HFF-Myc (cell line): ENCODE measurements at regions not wholly inside any gene's neighbourhood (a gene's known extent, or its start where the extent isn't known, plus 50 kb on each side); places are given as distances from the start of the nearest gene placed in this dataset.
"Not testable (repeated sequence)": the region's sequence is repeated elsewhere in the genome, so short reads cannot be mapped to it uniquely, and the experiment has no call there.

ENCODE experiments used
- DNase-seq: peaks from one replicate; pipeline ENCODE4 v3.0.0-alpha.2; 2011; ENCODE audit warnings: low read depth; ENCODE audit errors: extremely low read depth
- H3K4me3 ChIP-seq: replicated peaks from 2 replicates; pipeline ENCODE4 v1.5.1; 2011; ENCODE audit warnings: low read depth, mild to moderate bottlenecking, control low read depth, low read length
- TF ChIP-seq, protein P1 (sequence below): IDR thresholded peaks from 2 replicates; pipeline ENCODE4 v1.5.1; 2012; ENCODE audit warnings: mild to moderate bottlenecking, low read depth, low read length, control low read depth; ENCODE audit errors: missing control alignments

DNA sequence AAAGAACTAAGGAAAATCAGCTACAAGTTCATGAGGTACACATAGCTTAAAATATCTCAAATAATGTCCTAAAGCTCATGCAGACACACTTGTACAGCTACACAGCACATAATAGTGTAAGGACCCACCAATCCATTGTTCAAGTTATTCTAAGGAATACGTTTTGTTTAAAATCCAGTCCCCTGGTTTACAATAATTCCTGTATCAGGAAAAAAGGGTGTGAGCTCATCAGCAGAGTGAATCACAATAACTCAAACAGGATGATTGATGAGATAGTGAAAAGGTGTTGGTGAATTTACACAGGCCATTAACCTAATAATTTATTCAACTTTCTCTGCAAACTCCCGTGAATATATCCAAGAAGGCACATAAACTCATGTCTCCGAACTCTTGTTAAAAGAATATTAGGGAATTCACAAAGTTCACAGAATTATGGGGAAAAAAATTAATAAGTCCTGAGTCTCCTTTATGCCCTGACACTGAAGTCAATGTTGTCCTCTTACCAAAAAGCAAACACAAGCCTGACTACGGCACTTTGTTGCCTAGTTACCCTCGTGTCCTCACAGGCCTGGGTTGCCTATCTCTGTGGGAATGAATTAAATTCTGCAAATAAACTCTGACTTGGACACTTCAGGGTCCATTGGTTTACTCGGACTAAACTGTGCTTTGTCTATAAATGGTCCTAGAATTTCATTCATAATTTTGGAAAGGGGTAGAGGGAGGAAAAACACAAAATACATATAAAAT is 142.8 kb upstream of the PDE4D start:
- no peak overlapping the region for H3K4me3 ChIP-seq
- DNase-seq = no peak
- TF ChIP-seq, protein P1, sequence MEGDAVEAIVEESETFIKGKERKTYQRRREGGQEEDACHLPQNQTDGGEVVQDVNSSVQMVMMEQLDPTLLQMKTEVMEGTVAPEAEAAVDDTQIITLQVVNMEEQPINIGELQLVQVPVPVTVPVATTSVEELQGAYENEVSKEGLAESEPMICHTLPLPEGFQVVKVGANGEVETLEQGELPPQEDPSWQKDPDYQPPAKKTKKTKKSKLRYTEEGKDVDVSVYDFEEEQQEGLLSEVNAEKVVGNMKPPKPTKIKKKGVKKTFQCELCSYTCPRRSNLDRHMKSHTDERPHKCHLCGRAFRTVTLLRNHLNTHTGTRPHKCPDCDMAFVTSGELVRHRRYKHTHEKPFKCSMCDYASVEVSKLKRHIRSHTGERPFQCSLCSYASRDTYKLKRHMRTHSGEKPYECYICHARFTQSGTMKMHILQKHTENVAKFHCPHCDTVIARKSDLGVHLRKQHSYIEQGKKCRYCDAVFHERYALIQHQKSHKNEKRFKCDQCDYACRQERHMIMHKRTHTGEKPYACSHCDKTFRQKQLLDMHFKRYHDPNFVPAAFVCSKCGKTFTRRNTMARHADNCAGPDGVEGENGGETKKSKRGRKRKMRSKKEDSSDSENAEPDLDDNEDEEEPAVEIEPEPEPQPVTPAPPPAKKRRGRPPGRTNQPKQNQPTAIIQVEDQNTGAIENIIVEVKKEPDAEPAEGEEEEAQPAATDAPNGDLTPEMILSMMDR = no peak

DNA sequence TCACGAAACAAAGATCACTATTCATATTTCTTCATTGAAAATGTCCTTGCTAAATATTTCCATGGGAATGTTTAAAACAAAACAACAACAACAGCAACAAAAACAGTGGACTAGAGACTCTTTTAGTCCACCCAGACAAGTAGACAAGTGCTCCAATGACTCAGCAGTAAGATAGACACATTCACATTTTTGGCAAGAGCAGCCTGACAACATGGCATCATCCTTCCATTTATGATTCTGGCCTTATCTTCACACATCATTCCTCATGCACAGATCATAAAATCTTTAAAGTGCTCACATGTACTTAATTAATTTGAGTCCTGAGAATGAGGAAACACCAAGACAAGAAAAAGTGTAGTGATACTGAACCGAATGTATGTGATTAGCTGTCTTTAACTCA is 132.6 kb upstream of the PDE4D start:
- TF ChIP-seq, protein P1 = no peak

DNA sequence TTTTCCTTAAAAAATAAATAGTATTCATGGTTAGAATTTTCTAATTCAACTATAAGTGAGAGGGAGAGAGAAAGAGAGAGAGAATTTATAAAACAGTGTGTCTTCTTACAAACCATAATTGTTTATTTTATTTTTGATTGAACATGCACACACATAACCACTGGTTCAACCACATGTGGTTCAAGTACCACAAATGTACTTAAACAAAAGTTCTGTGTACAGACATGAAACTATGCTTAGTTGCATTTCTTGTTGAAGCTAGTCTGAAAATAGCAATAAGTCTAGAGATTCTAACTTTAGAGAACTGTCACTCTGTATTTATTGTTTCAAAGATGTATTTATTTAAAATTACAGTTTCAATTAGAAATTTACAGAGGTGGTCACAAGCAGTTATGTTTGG is 130.6 kb upstream of the PDE4D start:
- TF ChIP-seq, protein P1 = no peak
- no peak for DNase-seq
- no peak overlapping the region for H3K4me3 ChIP-seq

More for the DNA sequence above, 132.6 kb upstream of the PDE4D start:
- peak; percentile 7 for DNase-seq
- H3K4me3 ChIP-seq = no peak overlapping the region

DNA sequence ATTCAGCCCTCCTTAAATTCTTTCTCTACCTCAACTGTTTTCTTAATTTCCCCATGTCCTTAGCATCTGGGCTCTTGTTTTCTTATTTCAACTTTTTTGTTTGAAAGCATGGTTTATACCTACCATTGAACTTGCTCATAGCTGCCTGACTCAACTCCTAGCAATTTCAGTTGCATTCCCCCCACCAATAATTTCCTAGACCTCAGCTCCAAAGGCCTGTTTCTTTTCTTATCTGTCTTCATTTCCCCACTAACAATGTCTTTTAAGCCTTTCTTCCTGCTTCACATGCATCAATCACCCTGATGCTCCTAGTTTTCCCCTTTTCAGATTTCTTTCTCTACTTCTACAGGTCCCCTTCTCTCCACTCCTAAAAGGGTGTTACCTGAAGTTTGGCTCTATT is 129.7 kb upstream of the PDE4D start:
- no peak for DNase-seq
- TF ChIP-seq, protein P1 = no peak
- H3K4me3 ChIP-seq = no peak overlapping the region

DNA sequence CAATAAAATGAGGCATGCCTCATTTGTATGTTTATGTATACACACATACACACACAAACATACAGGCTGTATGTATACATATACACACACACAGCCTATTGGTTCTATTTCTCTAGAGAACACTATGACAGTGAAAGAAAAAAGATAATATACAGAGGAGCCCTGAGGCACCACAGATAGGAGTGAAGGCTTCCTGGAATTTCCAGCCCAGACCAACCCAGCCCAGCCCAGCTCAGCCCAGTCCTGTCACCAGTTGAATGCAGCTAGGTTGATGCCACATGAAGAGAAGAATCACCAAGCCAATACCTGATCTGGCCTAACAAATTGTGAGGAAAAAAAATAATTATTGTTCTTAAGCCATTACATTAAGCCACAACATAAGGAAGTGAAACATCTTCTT is 126.9 kb upstream of the PDE4D start:
- H3K4me3 ChIP-seq = no peak overlapping the region
- TF ChIP-seq, protein P1 = no peak
- DNase-seq = no peak

DNA sequence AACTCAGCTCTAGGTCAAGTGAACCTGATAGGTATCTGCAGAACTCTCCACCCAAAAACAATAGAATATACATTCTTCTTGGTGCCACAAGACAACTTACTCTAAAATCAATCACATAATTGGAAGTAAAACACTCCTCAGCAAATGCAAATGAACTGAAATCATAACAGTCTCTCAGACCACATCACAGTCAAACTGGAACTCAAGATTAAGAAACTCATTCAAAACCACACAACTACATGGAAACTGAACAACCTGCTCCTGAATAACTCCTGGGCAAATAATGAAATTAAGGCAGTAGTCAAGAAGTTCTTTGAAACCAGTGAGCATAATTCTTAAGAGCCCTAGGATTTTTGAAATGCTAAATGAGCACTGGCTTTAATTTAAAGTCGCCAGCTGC is 125.4 kb upstream of the PDE4D start:
- not testable (repeated sequence) for H3K4me3 ChIP-seq, DNase-seq

DNA sequence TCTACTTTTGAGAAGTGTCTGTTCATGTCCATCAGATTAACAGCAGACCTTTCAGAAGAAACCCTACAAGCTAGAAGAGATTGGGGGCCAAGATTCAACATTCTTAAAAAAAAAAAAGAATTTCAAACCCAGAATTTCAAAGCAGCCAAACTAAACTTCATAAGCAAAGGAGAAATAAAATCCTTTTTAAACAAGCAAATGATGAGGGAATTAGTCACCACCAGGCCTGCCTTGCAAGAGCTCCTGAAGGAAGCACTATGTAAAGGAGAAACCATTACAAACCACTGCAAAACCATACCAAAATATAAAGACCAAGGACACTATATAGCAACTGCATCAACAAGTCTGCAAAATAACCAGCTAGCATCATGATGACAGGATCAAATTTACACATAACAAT is 124.6 kb upstream of the PDE4D start:
- no peak overlapping the region for H3K4me3 ChIP-seq
- DNase-seq = no peak
- TF ChIP-seq, protein P1 = no peak
